SK-N-SH treated with all-trans-retinoic acid at 6 μM for 48 hours (cell line): ENCODE measurements at regions not wholly inside any gene's neighbourhood (a gene's known extent, or its start where the extent isn't known, plus 50 kb on each side); places are given as distances from the start of the nearest gene placed in this dataset.

ENCODE experiments used
- ATAC-seq: fragments of 200-7000 bp; cut with Tn5 transposase; 3 replicates; pipeline ENCODE4 v1.9.1; 2020; ENCODE audit warnings: mild to moderate bottlenecking, moderate library complexity
- ARNTL ChIP-seq: fragments of 450-650 bp; formaldehyde crosslinking; IDR thresholded peaks from 2 replicates; pipeline ENCODE4 v1.5.0; 2020; ENCODE audit warnings: low read depth, mild to moderate bottlenecking, moderate library complexity, borderline replicate concordance
- BACH2 ChIP-seq: fragments of 250-450 bp; sonication (Bioruptor Pico); IDR thresholded peaks from 2 replicates; pipeline ENCODE4 v1.9.0; 2021; ENCODE audit warnings: mild to moderate bottlenecking, borderline replicate concordance
- CREB5 ChIP-seq: fragments of 250-450 bp; sonication (Bioruptor Pico); IDR thresholded peaks from 2 replicates; pipeline ENCODE4 v1.5.1; 2020; ENCODE audit warnings: low read depth, mild to moderate bottlenecking, moderate library complexity
- CSRNP3 ChIP-seq: fragments of 250-450 bp; sonication (Bioruptor Pico); IDR thresholded peaks from 2 replicates; pipeline ENCODE4 v1.5.1; 2021; ENCODE audit warnings: mild to moderate bottlenecking, moderate library complexity
- ESRRG ChIP-seq: fragments of 250-450 bp; sonication (Bioruptor Pico); IDR thresholded peaks from 2 replicates; pipeline ENCODE4 v1.6.1; 2021; ENCODE audit warnings: mild to moderate bottlenecking
- GLIS3 ChIP-seq: fragments of 250-450 bp; sonication (Bioruptor Pico); IDR thresholded peaks from 2 replicates; pipeline ENCODE4 v1.5.0; 2020; ENCODE audit warnings: mild to moderate bottlenecking, moderate library complexity
- ISL1 ChIP-seq: fragments of 250-450 bp; sonication (Bioruptor Pico); IDR thresholded peaks from 2 replicates; pipeline ENCODE4 v2.1.2; 2022; ENCODE audit warnings: mild to moderate bottlenecking, moderate library complexity
- OSR1 ChIP-seq: fragments of 250-450 bp; sonication (Bioruptor Pico); IDR thresholded peaks from 2 replicates; pipeline ENCODE4 v1.8.0; 2022; ENCODE audit warnings: moderate library complexity, mild to moderate bottlenecking, inconsistent platforms
- PATZ1 ChIP-seq: fragments of 250-450 bp; sonication (Bioruptor Pico); IDR thresholded peaks from 2 replicates; pipeline ENCODE4 v1.8.0; 2020; ENCODE audit warnings: mild to moderate bottlenecking, moderate library complexity, borderline replicate concordance
- POU6F1 ChIP-seq: fragments of 250-450 bp; sonication (Bioruptor Pico); IDR thresholded peaks from 2 replicates; pipeline ENCODE4 v1.8.0; 2021; ENCODE audit warnings: low read depth, mild to moderate bottlenecking, moderate library complexity, borderline replicate concordance
- PPARA ChIP-seq: fragments of 250-450 bp; sonication (Bioruptor Pico); IDR thresholded peaks from 2 replicates; pipeline ENCODE4 v1.5.0; 2020; ENCODE audit warnings: mild to moderate bottlenecking, borderline replicate concordance
- RARB ChIP-seq: fragments of 250-450 bp; sonication (Bioruptor Pico); IDR thresholded peaks from 2 replicates; pipeline ENCODE4 v1.8.0; 2021; ENCODE audit warnings: mild to moderate bottlenecking, moderate library complexity
- SNAI2 ChIP-seq: fragments of 250-450 bp; sonication (Bioruptor Pico); IDR thresholded peaks from 2 replicates; pipeline ENCODE4 v1.5.0; 2020; ENCODE audit warnings: mild to moderate bottlenecking, moderate library complexity
- TOX ChIP-seq: fragments of 250-450 bp; sonication (Bioruptor Pico); IDR thresholded peaks from 2 replicates; pipeline ENCODE4 v1.8.0; 2021; ENCODE audit warnings: mild to moderate bottlenecking, moderate library complexity, borderline replicate concordance
- TSHZ2 ChIP-seq: fragments of 250-450 bp; sonication (Bioruptor Pico); IDR thresholded peaks from 2 replicates; pipeline ENCODE4 v1.5.0; 2020; ENCODE audit warnings: mild to moderate bottlenecking, moderate library complexity
- ZC3H10 ChIP-seq: fragments of 250-450 bp; sonication (Bioruptor Pico); IDR thresholded peaks from 2 replicates; pipeline ENCODE4 v1.5.1; 2021; ENCODE audit warnings: mild to moderate bottlenecking, moderate library complexity
- ZFP3 ChIP-seq: fragments of 250-450 bp; sonication (Bioruptor Pico); IDR thresholded peaks from 2 replicates; pipeline ENCODE4 v1.5.0; 2020; ENCODE audit warnings: mild to moderate bottlenecking, moderate library complexity
- ZFP30 ChIP-seq: fragments of 450-650 bp; formaldehyde crosslinking; IDR thresholded peaks from 2 replicates; pipeline ENCODE4 v1.5.0; 2022; ENCODE audit warnings: mild to moderate bottlenecking, moderate library complexity
- ZNF70 ChIP-seq: fragments of 450-650 bp; formaldehyde crosslinking; IDR thresholded peaks from 2 replicates; pipeline ENCODE4 v1.5.0; 2020; ENCODE audit warnings: mild to moderate bottlenecking, moderate library complexity
- ZNF8 ChIP-seq: fragments of 450-650 bp; formaldehyde crosslinking; IDR thresholded peaks from 2 replicates; pipeline ENCODE4 v1.5.0; 2020; ENCODE audit warnings: mild to moderate bottlenecking, moderate library complexity

GRCh38 chr2:129695496-129695895 is 284.0 kb upstream of the RAB6C start (continued):
- TF ChIP-seq CREB5 (CRISPR knock-in tag) (no peak), CSRNP3 (CRISPR knock-in tag) (no peak), BACH2 (CRISPR knock-in tag) (no peak), ZC3H10 (no peak)

GRCh38 chr2:129698593-129698992 is 280.9 kb upstream of the RAB6C start:
- no peak for ATAC-seq
- TF ChIP-seq ZNF8 (no peak), POU6F1 (no peak), GLIS3 (no peak), ZFP30 (CRISPR knock-in tag) (no peak), ZNF70 (CRISPR knock-in tag) (no peak), CREB5 (CRISPR knock-in tag) (no peak), TOX (no peak), ARNTL (no peak), RARB (no peak), PPARA (CRISPR knock-in tag) (no peak), ISL1 (CRISPR knock-in tag) (no peak), ZC3H10 (no peak), BACH2 (CRISPR knock-in tag) (no peak), OSR1 (CRISPR knock-in tag) (no peak), ZFP3 (CRISPR knock-in tag) (no peak), ESRRG (no peak), TSHZ2 (CRISPR knock-in tag) (no peak)

GRCh38 chr2:129699781-129700573 is 279.5 kb upstream of the RAB6C start:
- no peak for ATAC-seq
- TF ChIP-seq ZNF8 = no peak
- TF ChIP-seq ZNF70 (CRISPR knock-in tag) = no peak
- TF ChIP-seq SNAI2 (CRISPR knock-in tag) = no peak
- no peak for TF ChIP-seq PATZ1
- no peak for TF ChIP-seq ZC3H10
